Gastroesophageal sphincter (tissue), 3 donors: ENCODE measurements at regions not wholly inside any gene's neighbourhood (a gene's known extent, or its start where the extent isn't known, plus 50 kb on each side); places are given as distances from the start of the nearest gene placed in this dataset.

Experiments
- CTCF ChIP-seq, 4 experiments: fragments of 200-600 bp in 2 of 4; fragments of 450-650 bp in 2 of 4; sonication (generic) in 1 of 4; IDR thresholded peaks; one replicate each; pipeline ENCODE4 v1.5.1; 2017 to 2019; ENCODE audit warnings: antibody characterized with exemption in 4 of 4, mild to moderate bottlenecking in 2 of 4, moderate library complexity in 2 of 4
- EP300 ChIP-seq: sonication (generic); formaldehyde crosslinking; IDR thresholded peaks from one replicate; pipeline ENCODE4 v1.6.1; 2017; ENCODE audit warnings: antibody characterized with exemption, mild to moderate bottlenecking
- POLR2A ChIP-seq, 2 donors: fragments of 450-650 bp; IDR thresholded peaks; one replicate each; pipeline ENCODE4 v1.6.1; 2017; ENCODE audit warnings: antibody characterized with exemption in 2 of 2, mild to moderate bottlenecking in 2 of 2, moderate library complexity in 1 of 2

- TF ChIP-seq CTCF (IDR thresholded peaks at IDR 0.05) = no peak
- TF ChIP-seq POLR2A (IDR thresholded peaks at IDR 0.05) = no peak
- no peak for TF ChIP-seq EP300
Measured at GRCh38 chr1:213375002-213375401, 324.0 kb downstream of the RPS6KC1 start.
